Gastroesophageal sphincter (tissue), 4 donors: ENCODE measurements at regions not wholly inside any gene's neighbourhood (a gene's known extent, or its start where the extent isn't known, plus 50 kb on each side); places are given as distances from the start of the nearest gene placed in this dataset.

Experiments used
- ATAC-seq: fragments of 150-250 bp; one replicate; pipeline ENCODE4 v1.9.1; 2016; ENCODE audit warnings: mild to moderate bottlenecking, moderate library complexity
- H3K27ac ChIP-seq, 4 donors: fragments of 200-600 bp; sonication (generic) in 3 of 4; 1 replicate in 3 of 4; 2 replicates in 1 of 4; pipeline ENCODE4 v1.5.1; 2016 to 2019
- H3K27me3 ChIP-seq: fragments of 200-600 bp; sonication (generic); one replicate; pipeline ENCODE4 v1.5.1; 2019
- H3K36me3 ChIP-seq, 2 donors: fragments of 200-600 bp; sonication (generic); one replicate each; pipeline ENCODE4 v1.5.1; 2019; ENCODE audit warnings: control low read depth in 1 of 2
- H3K4me1 ChIP-seq, 3 donors: fragments of 200-600 bp; sonication (generic); 1 replicate in 2 of 3; 2 replicates in 1 of 3; pipeline ENCODE4 v1.5.1; 2016 to 2019; ENCODE audit warnings: control low read depth in 2 of 3
- H3K4me3 ChIP-seq, 2 donors: fragments of 200-600 bp; sonication (generic); one replicate each; pipeline ENCODE4 v1.5.1; 2019; ENCODE audit warnings: mild to moderate bottlenecking in 1 of 2, moderate library complexity in 1 of 2
- H3K9me3 ChIP-seq, 3 donors: fragments of 200-600 bp; sonication (generic); one replicate each; pipeline ENCODE4 v1.5.1; 2017 to 2019; ENCODE audit warnings: control low read depth in 2 of 3
- EP300 ChIP-seq: sonication (generic); formaldehyde crosslinking; IDR thresholded peaks from one replicate; pipeline ENCODE4 v1.6.1; 2017; ENCODE audit warnings: antibody characterized with exemption, mild to moderate bottlenecking
- POLR2A ChIP-seq, 2 donors: fragments of 450-650 bp; IDR thresholded peaks; one replicate each; pipeline ENCODE4 v1.6.1; 2017; ENCODE audit warnings: antibody characterized with exemption in 2 of 2, mild to moderate bottlenecking in 2 of 2, moderate library complexity in 1 of 2
- POLR2AphosphoS5 ChIP-seq: sonication (generic); formaldehyde crosslinking; IDR thresholded peaks from one replicate; pipeline ENCODE4 v1.6.1; 2017; ENCODE audit warnings: antibody characterized with exemption
- WGBS, 2 donors: methylation state at CpG; one replicate each; pipeline ENCODE4 v1.1.5; 2018; ENCODE audit warnings: low coverage in 1 of 2; 5-methylcytosine and 5-hydroxymethylcytosine counted together
- TF ChIP-seq, protein P1 (sequence below), 4 experiments: fragments of 200-600 bp in 2 of 4; fragments of 450-650 bp in 2 of 4; sonication (generic) in 1 of 4; IDR thresholded peaks; one replicate each; pipeline ENCODE4 v1.5.1; 2017 to 2019; ENCODE audit warnings: antibody characterized with exemption in 4 of 4, mild to moderate bottlenecking in 2 of 4, moderate library complexity in 2 of 4

DNA sequence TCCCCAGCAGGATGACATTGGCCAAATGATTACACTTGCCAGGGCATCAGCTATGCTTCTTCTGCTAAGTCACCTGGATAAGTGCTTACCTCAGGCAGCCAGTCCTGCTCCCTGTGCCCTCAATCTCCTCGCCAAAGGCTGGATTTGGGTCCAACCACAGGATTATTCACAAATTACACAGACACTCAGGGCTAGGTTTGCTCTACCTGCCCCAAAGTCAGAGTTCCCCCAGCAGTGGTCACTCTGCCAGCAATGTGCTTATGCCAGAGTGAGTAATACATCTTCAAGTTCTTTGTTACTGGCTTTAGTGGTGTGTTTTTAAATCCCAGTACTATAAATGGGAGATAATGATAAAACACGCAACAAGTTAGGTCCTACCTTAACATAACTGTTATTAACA is 189.7 kb upstream of the SEMA3D start:
- H3K4me1 ChIP-seq = no peaks in the 10 kb centered on the region
- H3K27me3 ChIP-seq = no peaks in the 10 kb centered on the region
- 92 to 97% methylated on average over 2 of the region's 2 CpGs for WGBS, 2 donors
- ATAC-seq = no peak
- no peak overlapping the region for H3K27ac ChIP-seq
- H3K36me3 ChIP-seq = no peaks in the 10 kb centered on the region
- TF ChIP-seq EP300 = no peak
- TF ChIP-seq, protein P1, sequence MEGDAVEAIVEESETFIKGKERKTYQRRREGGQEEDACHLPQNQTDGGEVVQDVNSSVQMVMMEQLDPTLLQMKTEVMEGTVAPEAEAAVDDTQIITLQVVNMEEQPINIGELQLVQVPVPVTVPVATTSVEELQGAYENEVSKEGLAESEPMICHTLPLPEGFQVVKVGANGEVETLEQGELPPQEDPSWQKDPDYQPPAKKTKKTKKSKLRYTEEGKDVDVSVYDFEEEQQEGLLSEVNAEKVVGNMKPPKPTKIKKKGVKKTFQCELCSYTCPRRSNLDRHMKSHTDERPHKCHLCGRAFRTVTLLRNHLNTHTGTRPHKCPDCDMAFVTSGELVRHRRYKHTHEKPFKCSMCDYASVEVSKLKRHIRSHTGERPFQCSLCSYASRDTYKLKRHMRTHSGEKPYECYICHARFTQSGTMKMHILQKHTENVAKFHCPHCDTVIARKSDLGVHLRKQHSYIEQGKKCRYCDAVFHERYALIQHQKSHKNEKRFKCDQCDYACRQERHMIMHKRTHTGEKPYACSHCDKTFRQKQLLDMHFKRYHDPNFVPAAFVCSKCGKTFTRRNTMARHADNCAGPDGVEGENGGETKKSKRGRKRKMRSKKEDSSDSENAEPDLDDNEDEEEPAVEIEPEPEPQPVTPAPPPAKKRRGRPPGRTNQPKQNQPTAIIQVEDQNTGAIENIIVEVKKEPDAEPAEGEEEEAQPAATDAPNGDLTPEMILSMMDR (IDR thresholded peaks at IDR 0.05) = no peak
- TF ChIP-seq POLR2AphosphoS5 = no peak
- H3K9me3 ChIP-seq = no peaks in the 10 kb centered on the region
- no peak overlapping the region for H3K4me3 ChIP-seq

DNA sequence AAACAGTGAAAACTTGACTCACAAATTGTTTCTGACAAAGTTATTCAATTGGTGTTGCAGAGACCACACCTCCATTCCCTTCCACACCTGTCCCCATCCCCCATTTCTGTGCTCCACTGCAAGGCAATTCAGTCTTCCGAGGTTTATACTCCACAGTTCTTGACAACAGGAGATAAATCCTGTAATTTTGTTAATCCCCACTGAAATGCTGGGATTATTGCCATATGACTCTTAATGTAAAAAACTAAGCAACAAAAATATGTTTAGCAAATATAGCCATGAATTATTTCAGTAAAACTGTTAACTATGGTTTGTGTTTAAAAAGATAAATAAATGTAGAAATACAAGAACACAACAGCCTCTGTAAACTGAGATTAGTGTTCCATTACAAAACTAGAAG is 170.1 kb upstream of the SEMA3D start:
- no peak overlapping the region for H3K27ac ChIP-seq

DNA sequence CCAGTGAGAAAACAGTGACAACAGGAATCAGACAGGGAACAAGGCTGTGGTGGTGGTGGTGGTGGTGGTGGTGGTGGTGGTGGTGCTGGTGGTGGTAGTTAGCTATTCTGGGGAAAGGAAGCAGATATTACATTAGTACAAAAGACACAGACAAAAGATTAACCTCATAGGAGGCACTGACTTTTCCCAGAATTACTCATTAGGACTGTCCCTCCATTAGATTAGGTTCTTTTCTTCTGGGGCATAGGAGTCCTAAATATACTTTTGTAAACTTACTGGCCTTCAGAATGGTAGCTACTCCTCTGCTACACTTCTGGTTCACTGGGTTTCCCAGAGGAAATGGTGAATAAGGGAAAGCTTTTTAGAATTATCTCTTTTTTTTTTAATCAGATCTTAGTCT is 156.6 kb upstream of the SEMA3D start:
- ATAC-seq = no peak
- Histone ChIP-seq H3K4me1 (no peaks in the 10 kb centered on the region), H3K27ac (no peak overlapping the region), H3K9me3 (no peaks in the 10 kb centered on the region), H3K36me3 (no peaks in the 10 kb centered on the region), H3K27me3 (no peaks in the 10 kb centered on the region), H3K4me3 (no peak overlapping the region)
- TF ChIP-seq EP300 (no peak), POLR2A (IDR thresholded peaks at IDR 0.05) (no peak), POLR2AphosphoS5 (no peak)
- TF ChIP-seq, protein P1 (IDR thresholded peaks at IDR 0.05) = no peak

More for the DNA sequence above, 170.1 kb upstream of the SEMA3D start:
- TF ChIP-seq EP300 (no peak), POLR2AphosphoS5 (no peak), POLR2A (IDR thresholded peaks at IDR 0.05) (no peak)
- TF ChIP-seq, protein P1 (IDR thresholded peaks at IDR 0.05) = no peak
- 69 to 79% methylated on average over 1 of the region's 1 CpG for WGBS, 2 donors
- H3K36me3 ChIP-seq = no peaks in the 10 kb centered on the region
- no peaks in the 10 kb centered on the region for H3K27me3 ChIP-seq
- H3K9me3 ChIP-seq = no peaks in the 10 kb centered on the region
- H3K4me1 ChIP-seq = no peaks in the 10 kb centered on the region
- H3K4me3 ChIP-seq = no peak overlapping the region
- ATAC-seq = no peak

DNA sequence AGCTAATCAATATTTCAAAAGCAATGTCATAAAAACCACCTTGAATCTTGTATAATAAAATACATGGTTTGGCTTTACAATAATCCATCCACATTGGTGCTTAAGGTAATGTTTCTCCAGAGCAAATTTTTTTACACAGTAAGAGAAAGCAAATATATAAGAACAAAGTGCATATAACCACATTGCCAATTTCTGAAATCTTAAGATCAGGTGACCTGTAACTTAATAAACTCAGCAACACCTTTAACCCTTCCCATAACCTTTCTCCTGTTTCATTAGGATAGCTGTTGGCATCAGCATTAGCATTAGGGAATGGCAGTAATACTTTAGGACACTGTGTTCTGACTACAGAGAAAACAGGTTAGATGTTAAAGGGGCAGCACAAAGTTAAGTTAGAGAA is 155.9 kb upstream of the SEMA3D start:
- Histone ChIP-seq H3K9me3 (no peaks in the 10 kb centered on the region), H3K27ac (no peak overlapping the region), H3K4me3 (no peak overlapping the region), H3K36me3 (no peaks in the 10 kb centered on the region), H3K4me1 (no peaks in the 10 kb centered on the region), H3K27me3 (no peaks in the 10 kb centered on the region)
- ATAC-seq = no peak
- TF ChIP-seq POLR2A (IDR thresholded peaks at IDR 0.05) (no peak), EP300 (no peak), POLR2AphosphoS5 (no peak)
- TF ChIP-seq, protein P1 (IDR thresholded peaks at IDR 0.05) = no peak

DNA sequence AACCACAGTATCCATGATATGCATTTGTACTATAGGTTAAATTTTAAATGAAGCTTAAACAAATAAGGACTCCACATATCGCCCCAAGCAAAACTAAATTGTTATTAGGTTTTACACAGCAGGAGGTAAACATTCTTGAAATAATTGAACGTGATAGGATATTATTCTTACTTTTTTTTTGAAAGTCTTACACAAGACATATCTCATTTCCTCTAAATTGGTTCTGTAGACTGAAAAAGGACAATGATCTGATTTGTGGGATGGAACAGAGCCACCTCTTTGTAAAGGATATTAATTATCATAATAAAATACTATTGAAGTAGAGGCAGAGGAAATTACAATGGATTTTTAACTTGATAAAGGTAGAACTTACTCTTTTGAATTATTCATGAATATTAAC is 155.1 kb upstream of the SEMA3D start:
- H3K9me3 ChIP-seq = no peaks in the 10 kb centered on the region
- no peaks in the 10 kb centered on the region for H3K4me1 ChIP-seq
- H3K27me3 ChIP-seq = no peaks in the 10 kb centered on the region
- H3K27ac ChIP-seq = no peak overlapping the region
- H3K36me3 ChIP-seq = no peaks in the 10 kb centered on the region
- H3K4me3 ChIP-seq = no peak overlapping the region
- ATAC-seq = no peak
- TF ChIP-seq POLR2AphosphoS5 = no peak
- TF ChIP-seq EP300 = no peak
- no peak for TF ChIP-seq POLR2A (IDR thresholded peaks at IDR 0.05)
- TF ChIP-seq, protein P1 (IDR thresholded peaks at IDR 0.05) = no peak
- WGBS, 2 donors = 73 to 76% methylated on average over 2 of the region's 2 CpGs
